GM19452 (cell line): ENCODE measurements at regions not wholly inside any gene's neighbourhood (a gene's known extent, or its start where the extent isn't known, plus 50 kb on each side); places are given as distances from the start of the nearest gene placed in this dataset.

Source experiments
- ATAC-seq: cut with Tn5 transposase; IDR thresholded peaks from one replicate; pipeline ENCODE4 v1.9.1; 2021; ENCODE audit not compliant: unreplicated experiment

DNA sequence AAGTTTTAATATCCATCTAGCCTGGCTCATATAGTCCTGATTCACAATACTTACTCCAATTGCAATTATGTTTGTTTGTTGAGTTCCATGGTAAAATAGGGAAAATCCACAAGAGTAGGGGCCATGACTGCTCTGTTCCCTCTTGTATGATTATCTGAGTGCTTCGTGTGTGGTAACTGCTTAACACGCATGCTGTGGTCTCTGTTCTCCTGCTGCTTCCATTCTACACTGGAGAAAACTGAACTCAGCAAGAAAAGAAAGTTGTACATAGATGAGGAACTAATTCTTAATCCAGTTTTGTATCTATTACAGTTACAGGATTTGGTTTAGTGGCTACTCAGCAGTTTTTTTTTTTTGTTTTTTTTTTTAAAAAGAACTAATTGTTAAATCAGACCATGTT, 223.0 kb upstream of the SATB1 start:
- no peak for ATAC-seq

DNA sequence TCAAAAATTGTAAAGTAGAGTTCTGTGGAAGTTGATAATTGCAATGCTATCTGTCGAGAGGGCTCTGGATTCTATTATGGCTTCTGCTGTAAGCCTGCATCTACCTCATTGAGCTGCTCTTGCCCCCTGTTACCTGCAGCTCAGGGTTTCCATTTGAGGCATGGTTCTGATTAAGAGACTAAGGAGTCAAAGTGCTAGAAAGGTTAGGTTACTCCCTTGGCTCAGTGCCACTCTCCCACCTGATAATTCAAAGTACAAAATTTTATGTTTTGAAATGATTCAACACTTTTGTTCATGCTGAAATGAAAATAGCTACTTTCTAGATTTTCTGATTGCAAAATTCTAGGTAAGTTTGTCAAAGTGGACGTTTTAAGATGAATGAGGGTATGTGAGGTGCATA, 220.5 kb upstream of the SATB1 start:
- no peak for ATAC-seq

DNA sequence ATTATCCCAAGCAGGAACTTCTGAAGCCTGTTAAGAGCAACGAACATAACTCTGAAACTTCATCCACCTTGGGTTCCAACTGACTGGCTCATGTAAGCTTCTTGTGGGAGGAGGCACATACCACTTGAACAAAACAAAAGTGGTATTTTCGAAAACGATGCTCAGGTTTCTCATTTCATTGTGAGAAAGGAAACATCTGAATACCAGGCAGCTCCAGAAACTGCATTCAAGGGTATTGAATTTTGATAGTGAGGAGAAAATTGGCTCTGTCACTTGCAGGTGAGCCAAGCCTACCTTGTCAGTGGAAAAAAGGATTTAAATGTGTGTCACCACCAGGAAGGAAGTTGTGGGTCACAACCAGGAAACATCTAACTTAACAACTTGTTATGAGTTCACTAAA, 218.1 kb upstream of the SATB1 start:
- ATAC-seq, result no peak

DNA sequence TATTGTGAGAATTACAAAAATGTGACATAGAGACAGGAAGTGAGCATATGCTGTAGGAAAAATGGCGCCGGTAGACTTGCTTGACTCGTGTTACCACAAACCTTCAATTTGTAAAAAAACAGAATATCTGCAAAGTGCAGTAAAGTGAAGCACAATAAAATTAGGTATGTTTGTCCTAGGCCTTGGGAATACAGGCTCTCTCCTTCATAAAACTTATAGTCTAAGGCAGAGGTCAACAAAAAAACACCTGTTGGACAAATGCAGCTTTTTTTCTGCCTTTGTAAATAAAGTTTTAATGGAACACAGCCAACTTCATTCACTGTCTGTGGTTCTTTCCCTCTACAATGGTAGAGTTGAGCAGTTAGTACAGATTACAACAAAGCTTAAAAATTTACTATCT, 216.8 kb upstream of the SATB1 start:
- no peak for ATAC-seq

DNA sequence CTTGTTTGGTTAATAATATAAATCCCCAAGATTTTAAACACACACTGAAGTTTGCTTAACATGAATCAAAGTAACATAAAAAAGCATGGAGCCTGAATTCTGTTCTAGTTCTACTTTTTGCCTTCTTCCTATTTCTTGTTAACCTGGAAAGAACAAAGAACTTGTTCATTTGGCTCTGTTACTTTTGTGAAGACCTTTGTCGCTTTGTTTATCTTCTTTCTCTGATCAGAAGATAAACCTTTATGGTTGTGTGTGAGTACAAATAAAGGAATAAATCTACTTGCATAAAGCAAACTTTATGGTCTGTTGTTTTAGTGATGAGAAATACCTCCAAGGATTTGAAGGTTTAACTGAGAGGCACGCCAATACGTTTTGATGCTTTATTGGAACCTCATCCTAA, 210.1 kb upstream of the SATB1 start:
- ATAC-seq, result no peak

DNA sequence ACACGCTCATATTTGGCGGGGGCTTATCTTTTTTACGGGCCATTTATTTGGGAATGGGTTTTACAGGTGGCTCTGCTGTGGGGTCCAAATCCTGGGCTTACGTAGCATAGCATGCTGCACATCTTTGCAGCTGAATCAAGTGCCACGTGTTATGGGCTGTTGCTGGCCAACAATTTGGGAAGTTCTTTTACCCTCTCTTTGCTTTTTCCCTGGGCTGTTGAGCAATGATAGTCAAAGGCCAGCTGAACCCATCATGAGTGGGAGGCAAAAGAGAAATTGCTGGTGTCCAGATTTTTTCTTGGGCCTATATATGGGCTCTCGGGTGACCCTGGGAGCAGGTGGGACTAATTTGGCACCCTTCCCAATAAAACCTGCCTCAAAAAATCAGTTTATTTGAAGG, 209.3 kb upstream of the SATB1 start:
- ATAC-seq, result no peak

DNA sequence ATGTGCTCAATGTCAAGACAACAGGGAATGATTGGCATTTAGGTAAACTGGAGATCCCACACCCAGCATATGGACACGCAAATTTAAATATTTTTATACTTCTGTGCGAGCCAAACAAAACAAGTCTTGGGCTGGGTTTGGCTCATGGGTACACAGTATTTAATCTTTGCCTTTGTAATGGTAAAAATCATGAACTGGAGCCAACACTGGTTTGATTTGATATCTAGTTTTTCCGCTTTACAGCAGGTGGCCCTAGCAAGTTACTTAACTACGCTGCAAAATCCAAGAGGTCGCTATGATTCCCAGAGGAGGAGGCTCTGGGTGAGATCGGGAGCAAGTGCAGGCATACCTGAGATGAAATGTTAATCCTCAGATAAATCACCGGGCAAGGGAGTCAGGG, 207.9 kb upstream of the SATB1 start:
- ATAC-seq, result no peak

DNA sequence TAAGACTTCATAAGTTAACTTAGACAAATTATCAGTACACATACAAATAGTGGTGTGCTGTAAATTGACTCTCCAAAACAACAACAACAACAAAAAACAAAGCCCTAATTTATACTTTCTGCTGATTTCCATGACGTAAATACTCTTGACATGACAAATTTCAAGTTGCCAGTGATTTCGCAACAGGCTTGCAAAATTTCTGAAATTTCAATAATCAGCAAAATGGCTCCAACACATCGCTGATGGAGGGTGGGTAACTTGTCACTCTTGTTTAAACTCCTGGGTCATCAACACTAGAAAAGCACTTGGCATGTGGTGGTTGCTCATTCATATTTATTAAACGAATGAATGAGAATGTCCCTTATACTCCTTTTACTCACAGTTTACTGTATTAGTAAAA, 205.2 kb upstream of the SATB1 start:
- ATAC-seq, result no peak

DNA sequence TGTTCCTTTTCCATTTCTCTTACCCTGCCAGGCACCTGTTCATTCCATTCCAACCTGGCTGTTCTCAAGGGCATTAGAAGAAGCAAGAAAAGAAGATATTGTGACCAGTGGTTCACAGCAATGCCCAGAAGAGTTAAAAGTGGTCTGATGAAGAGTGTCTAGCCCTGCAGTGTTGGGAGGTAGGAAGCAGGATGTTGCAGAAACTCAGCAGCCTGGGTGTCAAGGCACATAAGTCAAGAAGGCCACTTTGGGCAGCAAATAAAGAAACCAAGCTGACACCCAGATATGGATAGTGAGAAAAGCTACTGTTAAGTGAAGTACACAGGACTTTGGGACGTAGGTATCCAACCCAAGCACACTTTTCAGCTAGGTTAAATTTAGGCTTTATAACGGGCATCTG, 199.9 kb upstream of the SATB1 start:
- no peak for ATAC-seq

DNA sequence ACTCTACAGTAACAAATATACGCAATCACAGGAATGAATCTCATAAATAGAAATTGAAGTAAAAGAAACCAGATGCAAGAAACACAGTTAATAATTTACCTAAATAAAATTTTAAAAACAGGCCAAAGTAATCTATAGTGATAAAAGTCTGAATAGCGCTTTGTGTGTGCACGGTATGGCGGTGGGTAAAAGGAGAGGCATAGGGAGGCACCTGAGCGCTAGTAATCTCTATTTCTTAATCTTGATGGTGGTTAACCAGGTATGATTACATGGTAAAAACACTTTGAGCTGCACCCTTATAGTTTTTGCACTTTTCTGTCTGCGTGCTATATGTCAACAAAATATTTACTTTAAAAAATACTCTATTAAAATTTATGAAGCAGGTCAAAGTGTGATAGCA, 198.1 kb upstream of the SATB1 start:
- no peak for ATAC-seq

DNA sequence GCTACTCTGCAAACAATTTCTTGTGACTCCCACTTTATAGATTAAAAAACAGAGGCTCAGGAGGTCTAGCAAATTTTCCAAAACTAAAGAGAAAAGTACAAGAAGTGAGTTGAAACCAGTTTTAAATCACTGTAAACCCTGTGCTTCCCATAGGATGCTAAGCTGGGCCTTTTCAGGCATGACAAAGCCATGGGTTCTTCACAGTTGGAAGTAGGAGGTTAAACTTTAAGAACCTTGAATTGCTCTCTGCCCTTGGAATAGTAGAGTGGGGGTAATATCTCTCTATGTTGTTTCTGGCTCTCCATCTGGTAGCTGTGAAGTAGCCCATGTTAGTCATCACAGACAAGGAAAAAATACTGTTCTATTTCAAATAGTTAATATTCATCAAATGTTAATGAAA, 193.6 kb upstream of the SATB1 start:
- no peak for ATAC-seq

DNA sequence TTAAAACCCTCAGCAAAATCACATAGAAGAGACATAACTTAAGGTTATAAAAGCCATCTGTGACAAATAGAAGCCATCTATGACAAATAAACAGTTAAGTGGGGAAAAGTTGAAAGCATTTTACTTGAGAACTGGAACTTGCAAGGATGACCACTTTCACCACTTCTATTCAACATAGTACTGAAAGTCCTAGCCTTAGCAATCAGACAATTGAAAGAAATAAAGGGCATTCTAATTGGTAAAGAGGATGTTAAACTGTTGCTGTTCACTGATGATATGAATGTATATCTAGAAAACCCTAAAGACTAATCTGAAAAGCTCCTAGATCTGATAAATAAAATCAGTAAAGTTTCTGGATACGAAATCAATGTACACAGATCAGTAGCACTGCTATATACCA, 186.9 kb upstream of the SATB1 start:
- no peak for ATAC-seq

DNA sequence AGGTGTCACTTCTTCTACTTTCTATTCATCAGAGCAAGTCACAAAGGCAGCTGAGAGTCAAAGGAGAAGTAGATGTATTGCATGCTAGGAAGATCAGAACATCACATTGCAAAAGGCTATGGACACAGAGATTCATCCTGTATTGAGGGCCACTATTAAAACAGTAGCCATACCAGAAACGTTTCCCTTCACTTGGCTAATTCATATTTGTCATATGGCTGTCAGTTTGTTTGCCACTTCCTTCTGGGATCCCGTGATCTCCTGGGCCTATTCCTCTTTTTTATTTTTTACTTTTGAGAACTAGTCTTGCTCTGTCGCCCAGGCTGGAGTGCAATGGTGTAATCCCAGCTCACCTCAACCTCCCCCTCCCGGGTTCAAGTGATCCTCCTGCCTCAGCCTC, 184.0 kb upstream of the SATB1 start:
- ATAC-seq, result no peak

DNA sequence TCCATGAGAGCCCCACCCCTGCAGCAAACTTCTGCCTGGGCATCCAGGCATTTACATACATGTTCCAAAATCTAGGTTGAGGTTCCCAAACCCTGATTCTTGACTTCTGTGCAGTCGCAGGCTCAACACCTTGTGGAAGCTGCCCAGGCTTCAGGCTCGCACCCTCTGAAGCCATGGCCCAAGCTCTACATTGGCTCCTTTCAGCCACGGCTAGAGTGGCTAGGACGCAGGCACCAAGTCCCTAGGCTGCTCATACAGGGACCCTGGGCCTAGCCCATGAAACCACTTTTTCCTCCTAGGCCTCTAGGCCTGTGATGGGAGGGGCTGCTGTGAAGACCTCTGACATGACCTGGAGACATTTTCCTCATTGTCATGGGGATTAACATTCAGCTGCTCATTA, 172.8 kb upstream of the SATB1 start:
- no peak for ATAC-seq

DNA sequence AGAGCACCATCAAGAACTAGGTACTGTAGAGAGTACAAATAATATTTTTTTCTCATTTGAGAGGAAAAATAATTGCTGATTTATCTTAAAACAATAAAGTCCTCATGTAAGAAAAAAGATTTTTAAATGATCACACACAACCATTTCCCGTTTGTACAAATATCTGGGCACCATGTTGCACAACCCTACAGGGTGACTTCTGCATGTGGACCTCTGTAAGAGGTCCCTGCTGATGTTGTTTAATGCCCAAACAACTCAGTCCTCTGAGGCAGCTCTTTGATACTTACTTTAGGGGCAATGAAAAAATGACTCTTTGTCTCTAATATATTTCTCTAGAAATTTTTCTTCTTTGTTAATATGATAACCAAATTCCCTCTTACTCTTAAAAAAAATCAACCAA, 168.1 kb upstream of the SATB1 start:
- ATAC-seq, result no peak

DNA sequence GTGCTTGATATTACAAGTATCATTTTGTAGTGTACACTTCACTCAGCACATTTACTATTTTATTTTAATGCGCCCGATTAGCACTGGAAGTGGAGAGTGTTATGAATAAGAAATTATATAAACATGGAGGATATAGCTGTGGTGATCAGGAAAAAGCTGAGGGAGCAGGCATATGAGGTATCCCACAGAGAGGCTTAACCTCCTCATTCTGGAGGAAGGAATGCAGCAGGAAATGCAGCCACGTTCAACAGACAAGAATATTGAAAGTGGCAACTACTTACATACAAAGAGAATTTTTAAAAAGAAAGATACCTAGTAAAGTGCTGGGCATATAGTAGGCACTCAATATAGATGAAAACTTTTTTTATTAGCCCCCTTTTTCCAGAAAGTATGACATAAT, 166.0 kb upstream of the SATB1 start:
- ATAC-seq, result no peak

DNA sequence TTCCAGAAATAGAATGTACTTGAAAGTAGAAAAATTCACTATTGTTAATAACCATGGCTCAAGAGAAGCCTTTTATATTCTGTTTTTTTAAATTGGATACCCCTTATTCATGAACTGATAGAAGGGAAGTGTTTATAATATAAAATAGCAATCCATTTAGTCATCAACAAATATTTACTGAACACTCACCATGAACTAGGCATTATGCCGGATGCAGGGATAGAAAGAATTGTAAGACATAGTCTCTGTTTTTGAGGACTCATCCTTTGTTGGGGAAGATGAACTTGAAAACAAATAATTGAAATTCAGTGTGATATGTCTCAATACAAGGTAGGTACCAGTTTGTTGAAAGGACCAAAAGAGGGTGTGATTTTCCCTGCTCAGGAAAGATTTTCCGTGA, 160.9 kb upstream of the SATB1 start:
- ATAC-seq, result no peak

DNA sequence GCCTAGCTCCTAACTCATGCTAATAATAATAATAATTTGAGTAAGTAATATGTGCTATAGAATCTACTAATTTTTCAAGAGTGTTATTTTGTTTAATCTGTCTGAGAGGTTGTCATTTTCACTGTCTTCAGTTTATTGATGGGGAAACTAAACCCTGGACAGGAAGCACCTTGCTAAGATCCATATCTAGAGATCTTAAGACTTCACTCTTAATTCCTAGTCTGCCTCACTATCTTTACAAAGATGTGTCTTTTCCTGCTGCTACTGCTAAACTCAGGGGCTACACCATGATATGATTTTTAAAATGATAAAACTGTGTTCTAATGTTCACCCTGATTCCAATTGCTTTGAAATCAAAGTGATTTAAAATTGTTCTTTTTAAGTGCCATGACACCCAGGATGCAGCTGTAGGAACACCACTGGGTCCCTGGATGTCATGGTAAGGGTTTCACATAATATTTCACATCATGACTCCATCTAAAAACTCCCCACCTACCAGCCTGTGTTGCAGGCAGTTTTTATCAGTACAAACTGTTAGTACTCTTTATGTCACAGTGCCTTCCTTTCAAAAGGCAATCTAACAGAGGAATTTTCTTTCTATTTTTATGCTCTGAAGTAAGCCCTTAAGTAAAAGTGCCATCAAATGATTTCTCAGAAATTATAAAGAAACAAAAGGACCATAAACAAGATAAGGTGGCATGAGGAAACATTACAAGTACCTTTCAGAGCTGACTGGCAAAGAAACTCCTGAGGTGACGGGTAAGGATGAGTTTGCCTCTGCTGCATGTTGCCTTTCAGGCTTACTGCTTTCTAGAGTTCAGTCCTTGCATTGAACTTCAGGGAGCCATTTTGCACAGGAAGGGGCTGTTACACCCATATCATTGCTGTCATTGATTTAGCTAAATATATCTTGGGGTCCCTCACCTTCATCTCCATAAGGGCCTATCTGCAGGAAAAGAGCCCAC, 160.1 kb upstream of the SATB1 start:
- ATAC-seq, result no peak

DNA sequence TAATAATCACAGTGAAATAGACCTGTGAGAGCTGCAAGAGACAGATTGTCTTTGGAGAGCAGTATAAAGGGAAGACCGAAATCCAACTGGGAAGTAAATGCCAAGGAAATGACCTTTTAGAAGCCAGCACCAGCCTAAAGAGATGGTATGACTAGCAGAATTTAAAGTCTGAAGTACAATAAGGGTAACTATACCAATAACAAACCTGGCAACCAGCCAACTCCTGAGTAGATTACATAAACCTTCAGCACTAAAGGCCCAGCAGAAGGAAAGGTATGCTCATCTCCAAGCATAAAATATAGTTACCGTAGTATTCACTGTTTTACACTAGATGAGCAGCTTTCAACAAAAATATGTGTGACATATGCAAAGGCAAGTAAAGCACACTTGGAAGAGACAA, 155.1 kb upstream of the SATB1 start:
- ATAC-seq, result no peak

DNA sequence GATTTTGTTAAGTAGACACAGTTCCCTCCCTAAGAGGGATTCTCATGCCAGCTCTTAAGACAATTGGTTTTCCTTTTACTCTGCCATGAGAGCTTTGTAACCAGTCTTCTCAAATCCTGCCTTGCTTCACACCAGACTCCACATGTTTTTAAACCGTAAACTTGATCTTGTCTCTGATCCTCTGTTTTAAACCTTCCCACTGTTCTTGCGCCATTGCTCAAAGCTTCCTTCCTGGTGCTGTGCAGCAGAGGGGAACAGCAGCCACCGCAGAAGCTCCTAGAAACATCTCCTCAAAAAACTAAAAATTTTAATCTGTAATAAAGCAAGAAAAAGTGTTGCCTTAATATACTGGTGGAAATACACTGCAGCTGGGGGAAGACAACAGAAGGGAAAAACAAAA, 154.5 kb upstream of the SATB1 start:
- ATAC-seq, result no peak

DNA sequence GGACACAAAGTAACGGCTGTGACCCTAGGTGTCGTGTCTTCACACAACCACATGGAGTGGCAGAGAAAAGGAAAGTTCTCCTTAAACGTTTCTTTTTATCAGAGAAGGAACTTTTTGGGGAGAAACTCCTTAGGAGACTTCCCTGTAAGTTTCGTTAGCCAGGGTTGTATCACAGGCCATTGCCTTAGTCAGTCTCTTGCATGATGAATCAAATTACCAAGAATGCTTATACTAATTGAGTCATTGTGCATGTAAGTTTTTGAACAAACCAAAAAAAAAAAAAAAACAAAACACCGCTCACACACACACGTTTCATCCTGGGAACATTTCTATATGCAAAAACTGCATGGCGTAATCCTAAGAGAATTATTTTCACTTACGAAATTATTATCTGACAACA, 150.4 kb upstream of the SATB1 start:
- no peak for ATAC-seq

DNA sequence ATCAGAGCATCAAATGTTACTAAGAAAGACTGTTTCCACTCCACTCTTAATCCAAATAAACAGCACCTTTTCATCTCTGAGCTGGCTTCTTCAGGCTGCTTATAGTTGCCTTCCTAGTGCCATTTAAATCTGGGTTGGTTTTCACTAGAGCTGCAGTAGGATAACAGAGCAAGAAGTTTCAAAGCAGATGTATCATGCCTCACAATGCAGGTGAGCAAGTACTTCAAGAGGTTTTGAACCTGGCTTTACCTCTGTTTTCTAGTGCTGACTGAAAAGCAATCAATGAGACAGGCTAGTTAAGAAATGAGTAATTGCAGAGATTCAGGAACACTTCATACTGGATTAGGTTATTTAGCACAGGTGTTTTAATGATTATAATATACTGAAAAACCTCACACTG, 147.7 kb upstream of the SATB1 start:
- no peak for ATAC-seq

DNA sequence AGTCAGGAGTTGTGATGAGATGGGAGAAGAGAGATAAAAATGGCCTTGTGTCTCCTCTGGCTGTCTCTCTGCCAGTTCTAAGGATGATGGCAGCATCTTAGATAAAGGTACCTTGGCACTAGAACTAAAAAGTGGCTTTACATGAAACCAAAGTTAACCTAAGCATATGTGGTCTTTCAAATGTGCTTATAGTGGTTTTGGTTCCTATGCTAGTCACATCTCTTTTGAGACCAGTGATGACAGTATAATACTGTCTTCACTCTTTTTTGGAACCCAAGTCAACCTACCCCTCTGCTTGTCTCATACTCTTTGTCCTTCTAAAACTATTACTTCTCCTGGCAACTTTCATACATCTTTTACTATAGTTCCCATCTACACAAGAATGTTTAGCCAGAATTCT, 142.2 kb upstream of the SATB1 start:
- ATAC-seq, result no peak
